Coronary artery (tissue), 2 donors: ENCODE measurements at regions not wholly inside any gene's neighbourhood (a gene's known extent, or its start where the extent isn't known, plus 50 kb on each side); places are given as distances from the start of the nearest gene placed in this dataset.

Experiments used
- DNase-seq: peaks from one replicate; pipeline ENCODE4 v3.0.0-alpha.2; 2017; ENCODE audit warnings: low spot score
- H3K27ac ChIP-seq, 2 donors: fragments of 200-600 bp; sonication (generic); one replicate each; pipeline ENCODE4 v1.5.1; 2016 to 2019
- H3K4me3 ChIP-seq: fragments of 200-600 bp; sonication (generic); 2 replicates; pipeline ENCODE4 v1.5.1; 2016; ENCODE audit warnings: mild to moderate bottlenecking, moderate library complexity
- CTCF ChIP-seq: fragments of 200-600 bp; sonication (generic); IDR thresholded peaks from one replicate; pipeline ENCODE4 v1.5.1; 2019; ENCODE audit warnings: antibody characterized with exemption

GRCh38 chr9:28887188-28887884, 1314.1 kb upstream of the C9orf72 start:
- Histone ChIP-seq H3K4me3 (no peak overlapping the region), H3K27ac (no peak overlapping the region)
- DNase-seq = no peak
- no peak for TF ChIP-seq CTCF

GRCh38 chr9:28888806-28889205, 1315.5 kb upstream of the C9orf72 start:
- DNase-seq = no peak
- no peak overlapping the region for H3K4me3 ChIP-seq
- H3K27ac ChIP-seq = no peak overlapping the region
- TF ChIP-seq CTCF = no peak

- Histone ChIP-seq H3K4me3 (no peak overlapping the region), H3K27ac (no peak overlapping the region)
- DNase-seq = no peak
- TF ChIP-seq CTCF = no peak
Observed at GRCh38 chr9:28892538-28892937, 1319.3 kb upstream of the C9orf72 start.

GRCh38 chr9:28899267-28899666, 1326.0 kb upstream of the C9orf72 start:
- no peak for DNase-seq
- TF ChIP-seq CTCF = no peak
- H3K27ac ChIP-seq = no peak overlapping the region
- no peak overlapping the region for H3K4me3 ChIP-seq

- TF ChIP-seq CTCF = no peak
- H3K27ac ChIP-seq = no peak overlapping the region
- DNase-seq = no peak
- no peak overlapping the region for H3K4me3 ChIP-seq
Observed at GRCh38 chr9:28899926-28900325, 1326.6 kb upstream of the C9orf72 start.

GRCh38 chr9:28900406-28900805, 1327.1 kb upstream of the C9orf72 start:
- H3K27ac ChIP-seq = no peak overlapping the region
- TF ChIP-seq CTCF = no peak
- DNase-seq = no peak
- H3K4me3 ChIP-seq = no peak overlapping the region

- Histone ChIP-seq H3K27ac (no peak overlapping the region), H3K4me3 (no peak overlapping the region)
- DNase-seq = no peak
- no peak for TF ChIP-seq CTCF
Observed at GRCh38 chr9:28909526-28909925, 1336.2 kb upstream of the C9orf72 start.
